ENCODE measurements at regions not wholly inside any gene's neighbourhood (a gene's known extent, or its start where the extent isn't known, plus 50 kb on each side); places are given as distances from the start of the nearest gene placed in this dataset.

- Histone ChIP-seq H3K4me1 (no peaks in the 10 kb centered on the region), H3K27ac (no peak overlapping the region), H3K4me3 (no peak overlapping the region), H3K9me3 (no peaks in the 10 kb centered on the region), H3K27me3 (no peaks in the 10 kb centered on the region), H3K36me3 (no peaks in the 10 kb centered on the region)
- TF ChIP-seq, protein P1, sequence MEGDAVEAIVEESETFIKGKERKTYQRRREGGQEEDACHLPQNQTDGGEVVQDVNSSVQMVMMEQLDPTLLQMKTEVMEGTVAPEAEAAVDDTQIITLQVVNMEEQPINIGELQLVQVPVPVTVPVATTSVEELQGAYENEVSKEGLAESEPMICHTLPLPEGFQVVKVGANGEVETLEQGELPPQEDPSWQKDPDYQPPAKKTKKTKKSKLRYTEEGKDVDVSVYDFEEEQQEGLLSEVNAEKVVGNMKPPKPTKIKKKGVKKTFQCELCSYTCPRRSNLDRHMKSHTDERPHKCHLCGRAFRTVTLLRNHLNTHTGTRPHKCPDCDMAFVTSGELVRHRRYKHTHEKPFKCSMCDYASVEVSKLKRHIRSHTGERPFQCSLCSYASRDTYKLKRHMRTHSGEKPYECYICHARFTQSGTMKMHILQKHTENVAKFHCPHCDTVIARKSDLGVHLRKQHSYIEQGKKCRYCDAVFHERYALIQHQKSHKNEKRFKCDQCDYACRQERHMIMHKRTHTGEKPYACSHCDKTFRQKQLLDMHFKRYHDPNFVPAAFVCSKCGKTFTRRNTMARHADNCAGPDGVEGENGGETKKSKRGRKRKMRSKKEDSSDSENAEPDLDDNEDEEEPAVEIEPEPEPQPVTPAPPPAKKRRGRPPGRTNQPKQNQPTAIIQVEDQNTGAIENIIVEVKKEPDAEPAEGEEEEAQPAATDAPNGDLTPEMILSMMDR (IDR thresholded peaks at IDR 0.05) = no peak
- DNase-seq (ENCODE audit: low spot score) = no peak
These were observed 1485.7 kb downstream of the BRD1 start for GRCh38 chr22:48342016-48342415.

GRCh38 chr22:48340727-48341709 lies 1486.7 kb downstream of the BRD1 start:
- Histone ChIP-seq H3K27me3 (no peaks in the 10 kb centered on the region), H3K9me3 (no peaks in the 10 kb centered on the region), H3K4me1 (no peaks in the 10 kb centered on the region), H3K36me3 (no peaks in the 10 kb centered on the region), H3K27ac (no peak overlapping the region), H3K4me3 (no peak overlapping the region)
- no peak for DNase-seq (ENCODE audit: low spot score)
- TF ChIP-seq, protein P1 (IDR thresholded peaks at IDR 0.05) = no peak

DNA sequence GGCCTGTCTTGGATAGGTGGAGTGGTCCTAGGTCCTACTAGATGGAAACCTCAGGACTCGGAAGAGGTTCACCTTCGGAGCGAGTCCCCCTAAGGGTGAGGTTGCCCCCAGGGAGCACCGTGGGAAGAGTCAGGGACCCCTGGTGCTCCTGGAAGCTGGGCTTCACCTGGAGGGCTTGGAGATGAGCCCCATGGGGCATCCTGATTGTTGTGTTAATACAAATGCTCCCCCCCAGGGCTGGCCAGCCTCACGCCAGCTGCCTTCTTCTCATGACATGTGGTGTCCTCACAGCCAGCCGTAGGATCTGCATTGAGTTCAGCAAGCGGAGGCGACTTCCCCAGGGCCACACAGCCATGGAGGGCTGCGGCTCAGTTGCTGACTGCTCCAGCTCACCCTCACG lies 1487.5 kb downstream of the BRD1 start:
- H3K27me3 ChIP-seq = no peaks in the 10 kb centered on the region
- no peaks in the 10 kb centered on the region for H3K4me1 ChIP-seq
- H3K9me3 ChIP-seq = no peaks in the 10 kb centered on the region
- no peaks in the 10 kb centered on the region for H3K36me3 ChIP-seq
- DNase-seq (ENCODE audit: low spot score) = no peak
- TF ChIP-seq, protein P1 (IDR thresholded peaks at IDR 0.05) = no peak
- no peak overlapping the region for H3K4me3 ChIP-seq
- H3K27ac ChIP-seq = no peak overlapping the region

DNA sequence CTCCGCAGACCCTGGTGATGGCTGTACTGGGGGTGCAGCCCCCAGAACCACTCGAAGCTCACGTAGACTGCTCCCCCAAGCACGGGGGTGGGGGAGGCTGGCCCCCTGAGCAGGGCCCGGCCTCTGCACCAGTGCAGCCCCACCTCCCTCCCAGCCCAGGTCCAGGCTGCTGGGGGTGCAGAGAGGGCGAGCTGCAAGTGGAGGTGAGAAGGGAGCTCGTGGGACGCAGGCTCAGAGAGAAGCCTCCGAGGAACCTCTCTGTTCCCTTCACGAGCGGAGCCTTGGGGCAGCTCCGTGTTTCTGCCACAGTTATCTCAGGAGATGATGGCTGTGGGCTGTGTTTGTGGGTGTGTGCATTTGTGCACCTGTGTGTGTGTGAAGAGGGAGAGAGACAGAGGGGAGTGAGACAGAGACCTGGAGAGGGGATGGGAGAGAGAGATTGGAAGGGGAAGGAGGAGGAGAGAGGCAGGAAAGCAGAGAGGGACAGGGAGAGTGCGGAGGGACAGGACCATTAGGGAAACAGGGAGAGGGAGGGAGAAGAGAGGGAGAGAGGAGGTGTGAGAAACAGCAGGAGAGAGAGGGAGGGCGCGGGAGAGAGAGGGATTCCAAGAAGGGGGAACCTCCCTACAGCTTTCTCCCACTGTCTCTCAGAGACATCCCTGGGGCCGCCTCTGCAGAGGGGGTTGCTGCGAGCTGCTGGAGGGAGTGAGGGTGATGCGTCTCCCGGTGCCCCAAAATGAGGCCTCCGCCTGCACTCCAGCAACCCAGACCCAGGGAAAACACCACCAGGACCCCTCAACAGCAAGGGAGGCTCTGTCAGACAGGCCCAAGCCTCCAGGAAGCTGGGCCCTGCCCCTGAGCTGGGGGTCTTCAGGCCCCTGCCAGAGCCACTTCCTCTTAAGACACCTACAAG lies 1488.6 kb downstream of the BRD1 start:
- no peak for DNase-seq (ENCODE audit: low spot score)
- TF ChIP-seq, protein P1 (IDR thresholded peaks at IDR 0.05) = no peak
- Histone ChIP-seq H3K36me3 (no peaks in the 10 kb centered on the region), H3K9me3 (no peaks in the 10 kb centered on the region), H3K4me3 (no peak overlapping the region), H3K4me1 (no peaks in the 10 kb centered on the region), H3K27ac (no peak overlapping the region), H3K27me3 (no peaks in the 10 kb centered on the region)

- no peaks in the 10 kb centered on the region for H3K27me3 ChIP-seq
- no peak overlapping the region for H3K4me3 ChIP-seq
- H3K4me1 ChIP-seq = no peaks in the 10 kb centered on the region
- H3K27ac ChIP-seq = no peak overlapping the region
- TF ChIP-seq, protein P1 (IDR thresholded peaks at IDR 0.05) = no peak
- no peak for DNase-seq (ENCODE audit: low spot score)
- no peaks in the 10 kb centered on the region for H3K9me3 ChIP-seq
- no peaks in the 10 kb centered on the region for H3K36me3 ChIP-seq
These were observed 1489.5 kb downstream of the BRD1 start for GRCh38 chr22:48337957-48338792.

Data from right atrium auricular region (tissue), 2 donors.